NCI-H510A (cell line): ENCODE measurements at regions not wholly inside any gene's neighbourhood (a gene's known extent, or its start where the extent isn't known, plus 50 kb on each side); places are given as distances from the start of the nearest gene placed in this dataset.
"Not testable (repeated sequence)": the region's sequence is repeated elsewhere in the genome, so short reads cannot be mapped to it uniquely, and the experiment has no call there.

Source experiments
- DNase-seq: peaks from one replicate; lab custom pipeline; 2025; lab: John Stamatoyannopoulos, UW

DNA sequence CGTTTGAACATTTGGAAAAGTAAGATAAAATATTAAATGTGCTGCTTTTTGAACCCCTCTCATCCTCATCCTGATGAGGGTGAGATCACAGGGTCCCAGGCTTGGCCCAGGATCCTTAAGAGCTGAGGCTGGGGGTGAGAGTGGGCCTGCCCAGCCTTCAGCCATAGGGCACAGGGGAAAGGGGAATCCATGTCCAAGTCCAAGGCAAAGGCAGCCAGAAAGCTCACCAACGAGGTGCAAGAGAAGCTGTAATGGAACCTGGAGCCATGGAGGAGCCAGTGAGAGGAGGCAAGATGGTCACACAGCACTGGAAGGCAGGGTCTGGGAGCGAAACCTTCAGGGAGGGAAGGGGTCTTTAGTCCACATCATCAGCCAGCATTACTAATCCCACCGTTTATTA is 191.9 kb downstream of the RRAGC start:
- no peak for DNase-seq

DNA sequence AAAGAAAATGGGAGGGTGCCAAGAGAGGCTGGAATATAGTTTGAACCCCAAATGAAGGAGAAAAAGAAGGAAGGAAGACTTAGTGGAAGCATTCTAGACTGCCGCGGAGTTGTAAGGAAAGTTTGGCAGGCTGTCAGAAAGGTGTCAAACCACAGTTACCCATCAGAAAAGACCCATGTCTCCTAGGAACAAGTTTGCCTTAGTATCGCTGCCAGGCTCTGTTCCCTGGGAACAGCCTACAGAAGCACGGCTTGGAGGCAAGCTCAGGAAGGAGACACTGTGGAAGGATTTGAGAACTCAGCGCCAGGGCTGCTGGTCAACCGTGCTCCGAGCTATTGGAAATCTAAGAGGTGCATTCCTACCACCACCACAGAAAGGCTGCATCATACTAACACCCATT is 197.4 kb downstream of the RRAGC start:
- no peak for DNase-seq

DNA sequence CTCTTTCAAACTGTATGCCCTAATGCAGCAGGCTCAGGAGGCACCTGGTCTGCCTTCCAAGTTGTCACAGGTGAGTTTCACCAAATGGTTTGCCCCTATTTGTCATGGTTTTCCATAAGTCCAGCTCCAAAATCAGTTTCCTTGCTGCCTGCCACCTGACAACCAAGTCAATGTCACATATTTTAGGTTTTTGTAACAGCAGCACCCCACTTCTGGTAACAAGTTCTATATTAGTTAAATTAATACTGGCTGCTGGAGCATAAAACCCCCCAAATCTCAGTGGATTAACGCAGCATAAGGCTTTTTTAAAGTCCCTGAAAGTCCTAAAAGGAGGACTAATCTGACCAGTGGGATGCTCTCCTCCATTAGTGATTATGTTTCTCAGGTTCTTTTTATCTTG is 200.7 kb downstream of the RRAGC start:
- no peak for DNase-seq

DNA sequence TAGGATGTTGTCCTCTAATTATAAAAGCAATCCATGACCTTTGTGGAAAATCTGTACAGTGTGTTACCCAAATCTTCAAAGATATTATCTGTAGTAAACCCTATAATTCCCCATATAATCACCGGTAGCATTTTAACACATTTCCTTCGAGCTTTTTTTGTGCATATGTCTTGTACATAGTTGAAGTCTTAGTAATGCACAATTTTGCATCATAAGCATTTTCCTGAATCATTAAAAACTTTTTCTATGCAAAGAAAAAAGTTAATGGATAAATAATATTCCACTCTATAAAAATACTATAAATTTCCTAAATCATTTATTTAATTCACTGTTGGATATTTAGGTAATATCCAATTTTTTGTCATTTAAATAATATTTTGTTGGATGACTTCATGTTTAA is 201.7 kb downstream of the RRAGC start:
- no peak for DNase-seq

DNA sequence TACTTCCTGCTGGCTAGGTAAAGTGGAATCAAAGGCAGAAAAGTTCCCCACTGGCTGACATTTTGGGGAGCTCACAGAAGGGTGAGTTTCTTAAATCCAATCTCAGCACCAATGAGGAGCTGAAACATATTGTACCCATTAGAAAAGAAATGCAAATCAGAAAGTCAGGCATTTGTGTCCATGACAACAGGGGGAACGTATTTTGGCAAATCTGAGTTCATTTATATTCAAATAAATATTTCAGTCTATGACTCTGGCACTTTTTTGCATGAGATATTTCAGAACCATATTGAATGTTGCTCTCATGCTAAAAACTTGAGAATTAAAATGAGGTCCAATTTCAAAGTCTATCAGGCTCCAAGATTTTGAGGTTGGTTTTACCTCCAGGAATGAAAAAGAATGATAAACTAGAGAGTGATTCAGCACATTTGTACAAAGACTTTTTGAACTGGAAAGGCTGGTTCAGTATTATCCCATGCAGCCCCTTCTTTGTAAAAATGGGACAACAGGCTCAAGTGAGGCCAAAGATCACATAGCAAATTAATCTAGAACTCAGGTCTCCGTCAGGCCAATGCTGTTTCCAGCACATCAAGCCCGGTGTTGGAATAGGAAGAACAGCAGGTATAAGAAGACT is 202.2 kb downstream of the RRAGC start:
- no peak for DNase-seq

DNA sequence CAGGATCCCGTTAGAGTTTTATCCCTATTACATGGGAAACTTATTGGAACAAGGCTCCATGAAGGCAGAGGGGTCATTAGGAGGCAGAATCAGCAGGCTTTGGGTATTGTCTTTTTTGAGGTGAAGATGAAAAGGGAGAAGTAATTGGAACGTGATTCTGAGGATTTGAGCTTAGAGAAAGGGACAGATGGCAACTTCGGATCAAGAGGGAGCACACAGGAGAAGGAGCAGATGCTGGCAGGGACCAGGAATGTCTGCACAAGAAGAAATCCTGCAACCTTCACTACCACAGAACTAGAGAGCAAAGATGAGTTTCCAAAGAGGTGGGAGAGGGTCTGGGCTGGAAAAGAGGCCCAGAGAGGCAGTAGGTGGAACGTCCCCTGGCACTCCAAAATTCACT is 202.8 kb downstream of the RRAGC start:
- no peak for DNase-seq

DNA sequence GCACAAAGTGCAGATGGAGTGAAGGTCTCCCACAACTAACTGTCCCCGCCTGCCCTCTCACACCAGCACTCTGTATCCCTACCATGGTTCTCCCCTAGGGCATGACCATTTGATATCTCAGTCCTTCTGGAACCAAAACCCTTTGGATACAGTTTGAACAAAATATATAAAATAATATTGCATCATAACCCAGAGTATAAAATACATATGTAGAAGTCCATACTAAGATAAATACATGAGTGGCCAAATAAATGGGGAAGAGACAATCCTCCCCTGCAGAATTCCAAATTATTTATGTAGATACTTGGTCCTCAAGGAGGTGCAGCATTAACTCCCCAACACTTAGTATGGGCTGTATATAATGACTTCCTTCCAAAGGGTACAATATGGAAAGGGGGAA is 207.4 kb downstream of the RRAGC start:
- DNase-seq: no peak

DNA sequence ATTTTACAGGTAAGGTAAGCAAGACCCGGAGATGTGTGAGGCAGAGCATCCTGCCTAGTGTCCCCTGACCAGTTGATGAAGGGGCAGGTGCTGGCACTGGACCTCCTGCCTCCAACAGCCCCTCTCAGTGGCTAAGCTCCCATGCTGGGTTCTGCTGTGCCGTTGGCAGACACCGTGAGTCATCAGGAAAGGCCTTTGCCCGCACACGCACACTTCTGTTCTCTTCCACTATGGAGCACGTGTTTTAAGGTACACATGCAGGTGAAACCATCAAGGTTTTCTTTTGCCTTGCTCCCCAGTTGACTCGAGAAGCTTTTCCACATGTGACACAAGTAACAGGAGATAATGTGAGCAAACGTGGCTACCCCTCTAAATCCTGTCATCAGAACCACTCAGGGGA is 207.9 kb downstream of the RRAGC start:
- no peak for DNase-seq

DNA sequence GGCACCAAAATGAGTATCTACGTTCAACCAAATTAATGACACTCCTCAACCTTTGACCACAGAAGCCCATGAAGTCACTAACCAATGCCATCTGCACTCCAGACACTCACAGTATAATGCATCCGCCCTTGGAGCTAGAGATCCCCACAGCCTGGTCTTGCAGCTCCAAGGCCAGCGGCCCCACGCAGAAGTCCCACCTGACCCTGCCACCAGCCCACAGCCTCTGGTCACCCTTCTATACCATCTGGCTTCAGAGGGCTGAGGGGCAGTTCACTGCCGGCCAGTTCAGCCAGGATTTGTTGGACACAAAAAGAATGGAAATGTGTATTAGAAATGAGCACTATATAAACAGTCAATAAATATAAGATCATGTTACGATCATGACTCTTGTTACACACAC is 211.2 kb downstream of the RRAGC start:
- no peak for DNase-seq

DNA sequence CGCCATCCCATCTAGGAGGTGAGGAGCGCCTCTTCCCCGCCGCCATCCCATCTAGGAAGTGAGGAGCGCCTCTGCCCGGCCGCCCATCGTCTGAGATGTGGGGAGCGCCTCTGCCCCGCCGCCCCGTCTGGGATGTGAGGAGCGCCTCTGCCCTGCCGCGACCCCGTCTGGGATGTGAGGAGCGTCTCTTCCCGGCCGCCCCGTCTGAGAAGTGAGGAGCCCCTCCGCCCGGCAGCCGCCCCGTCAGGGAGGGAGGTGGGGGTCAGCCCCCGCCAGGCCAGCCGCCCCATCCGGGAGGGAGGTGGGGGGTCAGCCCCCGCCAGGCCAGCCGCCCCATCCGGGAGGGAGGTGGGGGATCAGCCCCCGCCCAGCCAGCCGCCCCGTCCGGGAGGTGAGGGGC is 212.2 kb downstream of the RRAGC start:
- not testable (repeated sequence) for DNase-seq

DNA sequence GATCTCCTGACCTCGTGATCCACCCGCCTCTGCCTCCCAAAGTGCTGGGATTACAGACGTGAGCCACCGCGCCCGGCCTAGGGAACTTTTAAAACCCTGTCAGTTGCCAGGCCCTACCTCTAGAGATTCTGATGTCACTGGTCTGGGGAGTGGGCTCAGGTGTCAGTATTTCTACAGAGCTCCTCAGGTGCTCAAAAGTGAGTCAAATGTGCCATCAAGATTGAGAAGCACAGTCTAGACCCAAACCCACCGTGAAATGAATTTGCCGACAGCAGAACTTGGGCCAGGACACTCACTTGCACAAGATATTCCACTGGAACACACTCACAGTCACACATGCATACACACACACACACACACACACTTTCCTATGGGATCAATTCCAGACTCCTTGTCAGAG is 215.5 kb downstream of the RRAGC start:
- DNase-seq: no peak

DNA sequence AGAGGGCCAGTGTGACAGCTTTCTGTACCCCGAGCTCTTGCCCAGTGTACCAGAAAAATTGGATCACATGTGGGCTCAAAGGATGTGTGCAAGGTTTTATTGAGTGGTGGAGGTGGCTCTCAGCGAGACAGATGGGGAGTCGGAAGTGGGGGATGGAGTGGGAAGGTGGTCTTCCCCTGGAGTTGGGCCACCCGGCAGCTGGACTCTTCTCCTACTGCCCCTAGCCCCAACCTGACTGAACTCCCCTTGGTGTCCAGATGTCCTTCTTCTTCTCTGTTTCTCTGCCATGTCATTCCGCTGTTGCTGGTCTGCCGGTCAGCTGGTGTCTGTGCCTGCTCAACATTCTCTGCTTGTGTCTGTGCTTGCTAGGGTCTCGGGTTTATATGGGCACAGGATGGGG is 217.9 kb downstream of the RRAGC start:
- no peak for DNase-seq

DNA sequence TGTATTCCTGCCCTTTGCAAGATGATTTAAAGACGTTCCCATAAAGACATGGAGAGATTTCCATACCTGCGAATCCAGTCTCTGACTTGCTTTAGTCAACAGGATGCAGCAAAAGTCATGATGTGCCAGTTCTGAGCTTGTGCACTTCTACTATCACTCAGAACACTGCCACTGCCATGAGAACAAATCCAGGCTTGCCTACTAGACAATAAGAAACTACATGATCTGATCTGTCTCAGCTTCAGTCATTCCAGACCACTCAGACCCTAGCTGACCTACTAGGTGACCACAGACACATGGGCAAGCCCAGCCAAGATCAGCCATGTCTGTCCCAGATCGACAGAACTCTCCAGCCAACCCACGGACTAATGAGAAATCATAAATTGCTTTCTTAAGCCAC is 219.2 kb downstream of the RRAGC start:
- DNase-seq: no peak

DNA sequence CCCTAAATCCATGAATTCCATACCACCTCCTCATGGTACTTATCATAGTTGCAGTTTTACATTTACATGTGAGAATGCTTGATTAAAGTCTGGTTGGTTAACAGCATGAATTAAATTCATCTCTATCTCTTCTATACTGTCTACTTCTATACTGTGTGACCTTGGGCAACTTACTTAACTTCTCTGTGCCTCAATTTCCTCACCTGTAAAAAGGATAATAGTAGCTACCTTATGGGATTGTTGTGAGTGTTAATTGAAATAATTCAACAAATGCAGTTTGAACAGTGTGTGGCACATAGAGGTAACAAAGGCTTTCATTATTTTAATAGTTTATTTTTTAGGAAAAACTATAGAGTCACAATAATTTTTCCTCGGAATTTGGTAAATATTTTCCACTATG is 231.3 kb downstream of the RRAGC start:
- no peak for DNase-seq

DNA sequence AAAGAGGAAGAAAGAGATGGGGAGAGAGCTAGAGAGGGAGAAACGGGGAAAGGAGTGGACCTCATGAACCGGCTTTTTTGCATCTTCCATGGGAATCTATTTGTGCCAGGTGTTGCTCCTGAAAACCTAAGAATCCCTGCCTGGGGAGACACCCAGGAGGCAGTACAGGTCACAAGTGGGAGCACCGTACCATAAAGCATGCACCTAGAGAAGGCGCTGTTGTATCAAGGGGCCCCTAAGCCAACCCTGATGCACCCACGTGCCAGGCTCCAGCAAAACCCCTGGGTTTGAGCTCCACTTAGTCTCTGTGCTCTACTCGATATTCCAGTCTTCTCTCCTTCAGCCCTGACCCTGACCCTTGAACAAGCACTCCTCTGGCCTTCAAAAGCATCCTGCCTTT is 233.6 kb downstream of the RRAGC start:
- DNase-seq: no peak

DNA sequence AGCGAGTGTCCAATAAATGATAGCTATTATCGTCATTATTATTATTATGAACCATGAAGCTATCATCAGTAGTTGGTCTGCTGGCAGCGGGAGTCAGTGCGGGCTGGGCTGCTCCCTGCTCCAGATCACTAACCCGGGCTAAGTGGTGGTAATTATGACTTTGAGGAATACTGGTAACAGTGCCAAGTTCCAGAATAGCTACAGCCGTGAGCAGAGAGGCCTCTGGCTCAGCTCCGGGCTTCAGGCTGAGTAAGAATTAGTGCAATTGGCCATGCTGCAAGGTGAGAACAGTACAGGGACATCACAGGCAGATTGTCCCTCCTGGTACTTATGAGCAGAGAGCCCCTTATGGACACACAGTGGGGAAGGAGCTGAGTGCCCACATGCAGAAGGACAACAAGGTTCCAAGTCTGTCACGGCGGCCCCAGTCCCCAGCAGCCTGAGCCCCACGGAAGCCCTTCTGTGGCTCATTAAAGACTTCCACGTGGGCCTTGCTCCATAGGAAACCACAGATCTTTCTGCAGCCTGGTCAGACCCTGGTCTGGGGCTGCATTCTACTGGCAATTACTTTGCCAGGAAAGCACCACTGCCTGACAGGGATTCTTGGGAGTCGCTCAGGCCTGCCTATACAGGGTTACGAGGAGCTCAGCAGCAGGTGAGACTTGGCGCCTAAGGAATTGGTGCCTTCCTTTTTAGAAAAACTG is 235.1 kb downstream of the RRAGC start:
- no peak for DNase-seq

DNA sequence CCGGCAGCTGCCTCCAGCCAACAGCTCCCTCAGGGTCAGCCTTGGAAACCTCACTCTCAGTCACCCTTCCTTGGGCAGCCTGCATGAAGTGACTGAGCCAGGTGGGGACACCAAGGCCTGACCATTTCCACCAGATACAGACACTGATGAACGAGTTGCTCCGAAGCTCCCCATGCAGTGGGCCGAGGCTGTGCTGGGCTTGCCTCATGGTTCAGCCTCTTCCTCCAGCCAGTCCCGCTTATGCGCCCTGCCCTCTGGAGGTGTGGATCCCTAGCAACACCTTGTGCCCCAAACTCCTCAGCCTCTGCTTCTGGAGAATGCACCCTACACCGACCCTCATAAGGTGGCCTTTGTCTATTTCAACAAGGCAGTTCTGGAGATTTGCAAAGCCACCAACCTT is 236.0 kb downstream of the RRAGC start:
- DNase-seq: no peak

DNA sequence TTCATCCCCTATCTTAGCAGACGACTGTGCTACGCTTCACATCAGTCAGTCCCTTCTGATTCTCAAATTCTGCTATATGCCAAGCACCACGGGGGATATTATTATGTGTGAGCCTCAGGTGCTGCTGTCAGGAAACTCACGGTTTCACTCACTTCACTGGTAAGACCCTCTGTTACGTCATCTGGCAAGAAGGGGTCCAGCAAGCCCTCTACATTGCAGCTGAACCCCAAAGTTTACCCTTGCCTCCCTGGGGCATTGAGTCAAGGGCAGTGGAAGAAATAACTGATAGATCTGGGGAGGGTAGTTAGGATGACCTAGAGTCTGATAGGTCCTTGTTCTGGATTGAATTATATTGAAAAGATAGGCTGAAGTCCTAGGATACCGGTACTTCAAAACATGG is 237.4 kb downstream of the RRAGC start:
- DNase-seq: no peak

DNA sequence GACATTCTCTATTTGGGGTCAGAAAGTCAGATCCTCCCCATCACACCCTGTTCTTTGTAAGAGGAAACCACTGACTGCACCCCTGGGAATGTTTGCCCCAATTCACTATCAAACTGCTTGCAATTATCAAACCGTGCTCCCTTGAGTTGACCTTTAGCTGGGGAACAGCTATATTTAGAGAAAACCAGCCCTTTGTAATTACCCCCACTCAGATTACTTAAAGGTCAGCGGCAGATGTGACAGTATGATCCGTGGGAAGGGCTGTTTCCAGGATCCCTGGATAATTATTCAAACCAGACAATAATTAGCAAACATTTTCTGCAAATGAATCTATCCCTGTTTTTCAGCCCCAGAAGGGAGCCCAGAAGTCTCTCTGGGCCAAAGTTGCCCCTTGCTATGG is 242.7 kb downstream of the RRAGC start:
- DNase-seq: no peak

DNA sequence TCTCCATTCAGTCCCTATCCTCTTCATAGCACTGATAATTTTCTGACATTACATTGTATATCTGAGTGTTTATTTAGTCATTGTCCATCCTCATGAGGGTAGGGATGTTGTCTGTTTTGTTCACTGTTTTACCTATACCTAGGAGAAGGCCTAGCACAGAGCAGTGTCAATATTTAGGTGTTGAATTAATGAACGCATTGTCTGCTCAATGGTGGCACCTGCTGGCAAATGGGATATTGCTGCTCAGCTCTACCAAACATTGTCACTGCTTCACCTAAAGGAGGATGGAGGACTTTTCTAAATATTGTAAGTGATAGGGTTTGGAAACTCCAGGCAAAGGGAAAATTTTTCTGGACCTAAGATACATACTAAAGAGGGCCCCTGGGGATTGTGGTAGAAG is 243.9 kb downstream of the RRAGC start:
- DNase-seq: no peak

DNA sequence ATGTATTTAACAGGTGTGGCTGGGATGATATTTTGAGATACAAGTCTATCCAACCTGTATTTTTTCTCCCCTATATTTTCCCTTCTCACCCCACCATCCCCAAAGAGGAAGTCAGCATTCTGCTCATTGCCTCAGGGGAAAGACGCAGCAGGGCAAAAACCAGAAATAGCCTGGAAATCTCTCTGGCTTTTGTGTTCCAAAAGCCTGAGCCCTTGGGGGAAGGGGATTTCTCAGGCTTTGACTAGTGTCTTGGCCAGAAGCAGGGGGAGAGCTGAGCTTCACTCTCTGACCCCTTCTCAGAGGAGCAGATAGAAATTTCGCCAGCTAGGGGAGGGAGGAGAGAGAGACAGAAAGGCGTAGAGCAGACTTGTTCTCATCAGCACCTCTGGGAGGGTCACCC is 244.7 kb downstream of the RRAGC start:
- no peak for DNase-seq

DNA sequence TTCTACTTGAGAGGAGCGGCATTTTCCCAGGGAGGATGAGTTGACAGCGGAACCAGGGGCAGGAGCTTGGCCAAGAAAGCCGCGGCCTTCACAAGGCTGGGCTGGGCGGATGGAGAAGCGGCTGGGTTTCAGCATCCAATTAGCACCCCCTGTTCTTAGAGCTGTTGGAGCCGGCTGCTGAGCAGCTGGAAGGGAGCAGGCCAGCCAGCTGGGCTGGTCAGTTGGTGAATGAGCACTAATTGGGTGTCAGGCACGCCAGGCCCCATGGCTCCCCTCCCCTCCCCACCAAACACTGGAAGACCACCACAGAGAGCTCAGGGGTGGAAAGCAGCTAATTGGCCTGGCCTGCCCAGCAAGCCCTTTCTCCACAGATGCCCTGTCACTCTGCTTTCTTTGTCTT is 245.6 kb downstream of the RRAGC start:
- DNase-seq: no peak

DNA sequence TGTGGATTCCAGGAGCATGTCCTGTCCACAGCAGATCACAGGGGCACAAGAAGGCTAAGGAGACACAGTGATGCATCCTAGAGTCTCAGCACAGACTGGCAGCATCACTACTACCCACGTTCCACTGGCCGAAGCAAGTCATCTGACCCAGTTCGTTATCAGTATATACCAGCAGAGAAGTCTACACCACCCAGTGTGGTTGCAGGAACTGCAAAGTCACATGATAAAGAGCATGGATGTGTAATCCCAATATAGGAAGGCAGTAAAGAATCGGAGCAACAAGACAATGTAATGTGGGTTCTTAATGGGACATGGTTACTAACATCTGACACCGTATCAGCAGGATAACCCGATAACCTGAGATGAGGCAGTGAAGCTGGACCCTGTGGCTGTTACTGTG is 246.6 kb downstream of the RRAGC start:
- DNase-seq: no peak

DNA sequence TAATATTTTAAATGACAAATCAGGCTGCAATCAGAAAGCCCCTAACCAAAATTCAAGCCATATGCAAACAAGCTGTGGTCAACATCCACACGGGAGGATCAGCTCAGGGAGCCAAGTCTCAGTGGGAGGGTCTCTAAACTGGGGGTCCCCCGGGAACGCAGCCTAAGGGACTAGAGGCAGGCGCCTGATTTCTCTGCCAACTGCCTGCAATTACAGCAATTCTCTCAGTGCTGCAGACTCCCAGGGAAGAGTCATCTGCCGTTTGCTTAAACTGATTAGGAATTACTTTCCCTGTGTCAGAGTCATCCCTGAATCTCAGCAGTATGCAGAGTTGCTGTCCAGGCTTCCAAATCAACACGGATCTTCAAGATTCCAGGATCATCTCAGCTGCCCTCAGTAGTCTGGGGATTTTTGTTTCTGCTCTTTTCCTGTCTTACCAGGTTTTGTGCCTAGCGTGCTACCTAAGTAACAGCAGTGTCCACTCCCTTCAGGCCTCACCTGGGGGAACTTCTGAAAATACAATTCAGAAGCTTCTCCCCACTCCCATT is 247.8 kb downstream of the RRAGC start:
- DNase-seq: no peak
